ENCODE measurements at regions not wholly inside any gene's neighbourhood (a gene's known extent, or its start where the extent isn't known, plus 50 kb on each side); places are given as distances from the start of the nearest gene placed in this dataset.
"Not testable (repeated sequence)": the region's sequence is repeated elsewhere in the genome, so short reads cannot be mapped to it uniquely, and the experiment has no call there.

DNA sequence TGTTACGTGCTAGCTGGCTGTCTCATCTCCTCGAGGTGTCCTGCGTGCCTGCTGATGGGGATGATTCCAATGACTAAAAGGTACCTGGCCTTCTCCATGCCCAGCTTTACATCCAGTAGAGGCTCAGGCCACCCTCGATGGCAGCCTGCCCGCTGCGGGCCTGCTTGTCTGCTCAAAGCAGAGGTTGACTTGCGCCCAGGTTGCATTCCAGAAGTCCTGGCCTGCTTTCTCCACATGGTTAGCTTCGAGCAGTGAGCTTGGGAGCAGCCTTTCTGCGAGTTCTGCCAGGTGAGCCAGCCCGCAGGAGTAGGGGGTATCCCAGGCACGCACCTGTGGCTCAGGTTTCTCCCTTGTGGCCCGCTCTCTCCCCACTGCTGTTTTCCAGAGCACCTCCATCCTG, 175.0 kb upstream of the PLGLB2 start:
- DNase-seq (ENCODE audit: low read depth, low spot score) = not testable (repeated sequence)

DNA sequence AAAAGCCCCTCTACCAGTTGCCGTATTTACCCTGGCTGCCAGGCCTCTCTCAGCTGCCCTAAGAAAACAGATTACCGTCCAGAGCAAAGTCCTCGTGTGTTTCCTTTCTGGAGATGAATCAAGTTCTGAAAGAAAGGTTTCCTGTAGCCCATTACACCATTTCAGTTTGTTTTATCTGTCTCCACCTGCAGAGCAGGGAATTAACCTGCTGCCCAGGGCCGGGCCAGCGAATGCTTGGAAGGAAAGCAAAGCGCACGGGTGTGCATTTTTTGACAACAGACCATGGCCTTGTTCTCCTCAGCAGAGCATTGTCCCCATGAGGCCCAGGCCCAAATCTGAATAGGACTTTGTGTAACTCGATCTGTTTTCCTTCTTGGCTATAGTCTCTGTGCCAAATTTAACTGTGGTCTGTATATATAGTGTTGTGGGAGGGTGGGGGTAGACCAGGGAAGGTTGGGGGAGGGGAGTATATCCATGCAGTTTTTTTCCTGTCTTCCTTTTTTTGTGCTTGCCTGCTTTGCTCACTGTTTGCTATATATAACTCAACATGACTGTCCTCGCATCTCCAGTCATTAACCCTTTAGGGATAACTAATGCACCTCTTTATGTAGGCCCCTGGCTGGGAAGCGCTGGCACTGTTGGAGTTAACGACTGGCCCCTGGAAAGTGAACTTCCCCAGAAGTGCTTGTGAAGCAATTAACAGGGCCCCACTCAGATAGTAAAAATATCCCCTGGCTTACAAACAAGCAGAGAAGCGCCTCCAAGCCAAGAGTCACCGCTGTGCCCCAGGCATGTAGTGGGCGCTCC, 174.3 kb upstream of the PLGLB2 start:
- not testable (repeated sequence) for DNase-seq (ENCODE audit: low read depth, low spot score)

GRCh38 chr2:87574193-87575119, 173.4 kb upstream of the PLGLB2 start:
- not testable (repeated sequence) for DNase-seq (ENCODE audit: low read depth, low spot score)

DNA sequence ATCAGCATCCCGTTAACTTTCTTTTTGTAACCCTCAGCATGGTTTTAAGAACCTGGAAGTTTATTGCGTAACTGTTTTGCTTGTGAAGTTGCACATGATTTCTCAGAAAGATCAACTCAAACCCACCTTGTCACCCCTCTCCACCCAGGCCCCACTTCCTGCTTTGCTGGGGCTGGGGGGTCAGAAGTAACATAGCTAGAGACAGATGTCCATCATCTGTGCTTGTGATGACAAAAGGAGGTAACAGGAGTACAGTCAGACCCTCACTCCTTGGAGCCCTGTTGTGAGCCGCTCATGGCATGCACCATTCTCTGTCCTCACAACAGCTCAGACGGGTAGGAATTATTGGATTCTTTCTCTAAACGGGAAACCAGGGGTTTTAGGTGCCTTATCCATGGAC, 172.7 kb upstream of the PLGLB2 start:
- not testable (repeated sequence) for DNase-seq (ENCODE audit: low read depth, low spot score)

DNA sequence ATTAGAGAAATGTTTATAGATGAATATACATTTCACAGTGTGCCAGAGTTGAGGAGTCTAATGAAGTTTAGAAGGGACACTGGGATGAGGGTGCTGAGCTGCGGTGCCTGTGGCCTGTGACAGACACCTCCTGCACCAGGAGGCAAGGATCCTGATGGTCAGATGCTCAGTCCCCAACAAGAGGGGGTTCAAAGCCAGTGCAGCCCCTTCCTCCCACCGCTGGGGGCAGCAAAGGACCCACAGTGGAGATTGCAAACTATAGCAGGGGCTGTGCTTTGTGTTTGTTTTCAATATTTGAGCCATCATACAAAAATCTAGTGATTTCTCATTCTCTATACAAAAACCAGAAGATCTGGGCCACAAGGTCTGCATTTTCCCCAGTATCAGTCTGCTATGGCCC, 170.5 kb upstream of the PLGLB2 start:
- DNase-seq (ENCODE audit: low read depth, low spot score) = not testable (repeated sequence)

DNA sequence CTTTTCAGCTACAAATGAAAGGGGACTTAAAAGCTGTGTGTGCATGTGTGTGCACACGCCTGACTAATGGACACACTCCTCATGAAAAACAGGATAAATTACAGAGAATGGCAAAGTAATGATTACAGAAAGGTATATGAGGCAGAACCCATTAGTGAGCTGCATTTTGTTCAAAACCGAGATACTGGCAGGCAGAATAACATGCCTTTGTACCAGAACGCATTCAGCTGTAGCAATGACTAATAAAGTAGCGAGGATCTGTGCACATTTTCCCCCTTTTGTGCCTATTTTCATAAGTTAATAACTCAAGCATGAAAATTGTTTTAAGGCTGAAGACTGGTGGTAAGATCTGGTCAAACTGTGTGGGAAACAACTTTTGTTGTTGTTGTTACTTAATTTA, 165.7 kb upstream of the PLGLB2 start:
- DNase-seq (ENCODE audit: low read depth, low spot score) = not testable (repeated sequence)

GRCh38 chr2:87582579-87582978, 165.3 kb upstream of the PLGLB2 start:
- DNase-seq (ENCODE audit: low read depth, low spot score) = not testable (repeated sequence)

GRCh38 chr2:87583370-87583769, 164.5 kb upstream of the PLGLB2 start:
- not testable (repeated sequence) for DNase-seq (ENCODE audit: low read depth, low spot score)

DNA sequence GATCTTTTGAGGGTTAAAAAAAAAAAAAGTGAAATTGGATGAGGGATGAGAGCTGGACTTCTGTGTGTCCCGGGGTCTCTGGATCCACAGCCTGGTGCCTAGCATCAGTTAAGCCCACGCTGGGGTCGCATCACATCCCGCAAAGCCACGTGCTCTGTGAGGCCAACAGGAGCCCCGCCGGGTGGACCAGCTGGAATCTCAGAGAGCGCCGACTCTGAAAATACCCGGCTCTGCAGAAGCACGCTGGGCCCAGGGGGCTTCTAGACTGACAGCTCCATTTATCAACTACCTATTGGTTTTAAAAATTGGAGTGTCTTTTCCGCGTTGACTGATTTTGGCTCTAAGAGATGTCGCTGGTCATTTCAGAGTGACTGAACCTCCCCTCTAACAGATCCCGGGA, 164.1 kb upstream of the PLGLB2 start:
- DNase-seq (ENCODE audit: low read depth, low spot score) = not testable (repeated sequence)

DNA sequence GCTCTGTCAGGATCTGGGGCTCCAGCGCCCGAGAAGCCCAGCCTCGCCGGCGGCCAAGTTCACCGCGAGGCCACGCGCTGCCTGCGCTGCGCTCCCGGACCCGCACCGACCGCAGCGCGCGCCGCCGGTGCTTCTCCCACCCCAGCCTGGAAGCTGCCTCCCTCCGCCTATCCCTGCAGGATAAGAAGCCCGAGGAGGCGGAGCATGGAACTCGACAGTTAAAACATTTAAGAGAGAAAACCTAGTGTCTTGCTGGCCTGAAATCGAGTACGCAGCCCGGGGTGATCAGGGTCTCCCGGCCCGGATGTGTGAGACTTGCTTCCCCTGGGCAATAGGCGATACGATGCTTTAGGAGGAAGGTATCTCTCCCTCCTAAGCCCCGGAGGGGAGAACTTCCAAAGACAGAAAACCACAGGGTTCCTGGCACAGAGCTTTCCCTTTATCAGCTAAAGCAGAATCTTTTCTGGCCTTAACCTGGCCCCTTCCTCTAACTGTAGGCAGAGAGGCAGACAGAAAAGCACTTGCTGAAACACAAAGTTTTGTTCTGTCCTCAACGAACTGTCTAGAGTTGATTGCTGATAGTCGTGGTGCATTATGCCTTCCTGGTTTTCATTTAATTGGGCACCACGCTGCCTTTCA, 163.5 kb upstream of the PLGLB2 start:
- not testable (repeated sequence) for DNase-seq (ENCODE audit: low read depth, low spot score)

- DNase-seq (ENCODE audit: low read depth, low spot score) = not testable (repeated sequence)
Measured at GRCh38 chr2:87587934-87588333, 160.0 kb upstream of the PLGLB2 start.

DNA sequence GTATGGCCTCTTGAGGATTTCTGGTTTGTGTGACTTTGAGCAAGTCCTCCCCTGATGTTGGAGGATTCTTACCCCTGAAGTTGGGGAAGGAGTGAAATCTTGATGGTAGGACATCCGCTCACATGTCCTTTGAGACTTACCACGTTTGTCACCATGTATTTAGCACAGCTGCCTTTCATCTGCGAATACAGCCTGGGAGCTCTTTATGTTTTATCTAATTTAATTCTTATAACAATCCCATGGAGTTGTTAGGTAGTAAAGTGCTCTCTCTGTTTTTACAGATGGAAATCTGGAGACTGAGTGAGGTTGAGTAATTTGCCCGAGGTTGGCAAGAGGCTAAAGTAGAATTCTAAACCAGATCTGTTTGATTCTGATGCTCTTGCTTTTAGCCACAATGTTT, 154.9 kb upstream of the PLGLB2 start:
- DNase-seq (ENCODE audit: low read depth, low spot score) = not testable (repeated sequence)

DNA sequence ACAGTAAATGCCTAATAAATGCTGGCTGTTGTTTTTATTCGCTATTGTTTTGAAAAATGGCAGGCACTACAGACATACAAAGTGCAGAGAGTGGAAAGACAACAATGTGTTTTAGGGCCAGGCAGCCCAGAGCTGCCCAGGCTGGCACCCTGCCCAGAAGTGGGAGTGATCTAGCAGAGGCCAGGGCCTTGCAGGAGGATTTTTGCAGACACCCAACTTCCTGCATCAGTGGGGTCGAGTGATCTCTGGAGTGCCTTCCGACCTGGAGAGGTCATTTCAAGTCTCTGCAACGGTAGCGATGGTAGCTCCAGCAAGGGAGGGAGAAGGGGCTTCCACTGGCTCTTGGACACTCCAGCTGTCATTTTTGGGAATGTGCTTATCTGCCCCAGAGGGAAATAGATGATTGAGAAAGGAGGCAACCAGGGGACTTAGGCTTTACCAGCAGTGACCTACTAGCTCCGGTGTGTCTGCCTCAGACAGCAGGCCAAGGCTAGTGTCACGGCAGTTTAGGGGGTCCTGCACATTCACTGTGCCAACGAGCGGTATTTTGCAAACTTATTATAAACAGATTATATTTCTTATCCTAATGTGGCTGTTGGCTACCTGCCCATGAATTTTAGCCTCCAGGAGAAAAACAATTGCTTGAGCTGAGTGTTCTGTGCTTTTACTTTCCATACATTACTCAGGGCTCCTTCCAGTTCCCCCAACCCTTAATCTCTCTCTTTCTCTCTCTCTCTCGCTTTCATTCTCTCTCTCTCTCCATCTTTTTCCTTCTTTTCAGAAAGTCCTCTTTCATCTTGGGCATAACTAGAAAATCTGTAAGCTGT, 153.9 kb upstream of the PLGLB2 start:
- DNase-seq (ENCODE audit: low read depth, low spot score) = peak; percentile 29

GRCh38 chr2:87594611-87594992, 153.3 kb upstream of the PLGLB2 start:
- not testable (repeated sequence) for DNase-seq (ENCODE audit: low read depth, low spot score)

- not testable (repeated sequence) for DNase-seq (ENCODE audit: low read depth, low spot score)
Measured at GRCh38 chr2:87595017-87595416, 152.9 kb upstream of the PLGLB2 start.

GRCh38 chr2:87600961-87601360, 146.9 kb upstream of the PLGLB2 start:
- not testable (repeated sequence) for DNase-seq (ENCODE audit: low read depth, low spot score)

DNA sequence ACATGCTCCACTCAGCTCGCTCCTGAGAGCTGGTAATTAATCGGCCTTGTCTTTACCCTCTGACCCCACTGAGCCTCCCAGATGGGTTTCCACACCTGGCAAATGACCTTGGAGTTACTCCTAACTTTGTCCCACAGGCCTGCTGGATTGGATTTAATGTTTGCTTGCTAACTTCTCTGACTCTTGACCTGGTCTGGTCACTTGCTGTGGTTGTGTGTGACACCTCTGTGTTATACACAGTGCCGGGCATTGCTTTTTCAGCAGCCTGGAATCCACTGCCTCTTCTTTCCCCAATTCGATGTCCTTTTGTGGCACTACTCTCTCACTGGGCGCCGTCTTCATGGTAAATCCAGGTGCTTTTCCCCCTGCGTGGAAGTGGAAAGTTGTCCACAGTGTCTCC, 145.8 kb upstream of the PLGLB2 start:
- DNase-seq (ENCODE audit: low read depth, low spot score) = not testable (repeated sequence)

- not testable (repeated sequence) for DNase-seq (ENCODE audit: low read depth, low spot score)
Measured at GRCh38 chr2:87602728-87603127, 145.2 kb upstream of the PLGLB2 start.

GRCh38 chr2:87603418-87604278, 144.2 kb upstream of the PLGLB2 start:
- DNase-seq (ENCODE audit: low read depth, low spot score) = not testable (repeated sequence)

GRCh38 chr2:87604279-87604818, 143.5 kb upstream of the PLGLB2 start:
- DNase-seq (ENCODE audit: low read depth, low spot score) = not testable (repeated sequence)
